GM18520 (cell line): ENCODE measurements at regions not wholly inside any gene's neighbourhood (a gene's known extent, or its start where the extent isn't known, plus 50 kb on each side); places are given as distances from the start of the nearest gene placed in this dataset.
"Not testable (repeated sequence)": the region's sequence is repeated elsewhere in the genome, so short reads cannot be mapped to it uniquely, and the experiment has no call there.

Source experiments
- ATAC-seq: cut with Tn5 transposase; IDR thresholded peaks from one replicate; pipeline ENCODE4 v1.9.1; 2021; ENCODE audit not compliant: unreplicated experiment

DNA sequence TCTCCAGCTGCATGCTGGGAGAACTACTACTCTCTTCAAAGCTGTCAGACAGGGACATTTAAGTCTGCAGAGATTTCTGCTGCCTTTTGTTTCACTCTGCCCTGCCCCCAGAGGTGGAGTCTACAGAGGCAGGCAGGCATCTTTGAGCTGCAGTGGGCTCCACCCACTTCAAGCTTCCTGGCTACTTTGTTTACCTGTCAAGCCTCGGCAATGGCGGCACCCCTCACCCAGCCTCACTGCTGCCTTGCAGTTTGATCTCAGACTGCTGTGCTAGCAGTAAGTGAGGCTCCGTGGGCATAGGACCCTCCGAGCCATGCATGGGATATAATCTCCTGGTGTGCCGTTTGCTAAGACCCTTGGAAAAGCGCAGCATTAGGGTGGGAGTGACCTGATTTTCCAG, 61.7 kb downstream of the DMRTA1 start:
- ATAC-seq, result not testable (repeated sequence)

DNA sequence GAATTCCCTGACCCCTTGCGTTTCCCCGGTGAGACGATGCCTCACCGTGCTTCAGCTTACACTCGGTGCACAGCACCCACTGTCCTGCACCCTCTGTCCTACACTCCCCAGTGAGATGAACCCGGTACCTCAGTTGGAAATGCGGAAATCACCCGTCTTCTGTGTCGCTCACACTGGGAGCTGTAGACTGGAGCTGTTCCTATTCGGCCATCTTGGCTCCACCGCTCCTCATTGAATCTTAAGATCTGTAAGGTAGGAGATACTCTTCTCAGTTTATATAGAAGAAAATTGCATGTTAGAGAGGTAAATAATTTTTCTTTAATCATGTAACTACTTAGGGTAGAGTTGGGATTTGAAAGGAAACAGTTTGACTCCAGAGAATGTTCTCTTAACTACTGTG, 62.2 kb downstream of the DMRTA1 start:
- no peak for ATAC-seq

DNA sequence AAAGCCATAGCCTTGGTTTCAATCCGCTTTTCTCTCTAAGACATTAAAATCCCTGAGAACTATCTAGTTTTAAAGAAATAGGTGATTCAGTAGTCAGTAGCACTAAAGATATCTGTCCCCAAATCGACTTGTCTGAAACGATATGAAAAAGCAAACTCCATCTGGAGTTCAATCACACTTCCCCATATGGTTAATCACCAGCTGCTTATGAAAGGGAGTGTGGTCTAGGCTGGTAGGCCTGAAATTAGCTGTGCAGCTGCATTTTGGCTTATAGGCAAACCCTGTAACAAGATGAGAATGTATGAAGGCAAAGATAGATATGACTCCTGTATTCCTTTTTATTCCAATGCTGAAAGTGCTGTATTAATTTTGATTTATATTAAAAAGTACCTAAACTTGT, 65.9 kb downstream of the DMRTA1 start:
- ATAC-seq, result no peak

GRCh38 chr9:22514871-22515270, 68.2 kb downstream of the DMRTA1 start:
- no peak for ATAC-seq

DNA sequence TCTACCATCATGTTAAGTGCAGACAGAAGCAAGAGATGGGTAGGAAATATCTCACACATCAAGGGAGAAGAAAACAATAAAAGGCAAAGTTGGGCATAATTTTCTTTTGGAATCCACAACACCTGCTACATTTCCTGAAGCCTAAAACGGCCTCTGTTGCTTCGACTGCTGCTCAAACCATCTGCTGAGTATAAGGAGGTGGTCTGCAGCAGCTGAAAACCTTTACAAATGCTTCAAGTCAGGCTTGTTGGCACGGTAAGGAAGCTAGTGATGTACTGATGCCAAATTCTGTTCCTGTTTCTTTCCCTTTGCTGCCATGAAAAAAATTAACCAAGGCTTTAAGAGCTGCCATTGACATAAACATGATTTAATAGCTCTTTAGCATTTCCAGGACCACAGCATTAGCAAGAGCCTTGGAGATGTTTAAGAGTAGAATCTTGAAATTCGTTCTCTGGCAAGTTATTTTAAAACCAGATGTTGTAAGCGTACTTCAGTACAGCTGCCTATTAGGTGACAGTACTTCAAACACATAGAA, 75.6 kb downstream of the DMRTA1 start:
- no peak for ATAC-seq

- no peak for ATAC-seq
Measured at GRCh38 chr9:22528485-22528884, 81.9 kb downstream of the DMRTA1 start.

- ATAC-seq, result no peak
Measured at GRCh38 chr9:22529426-22530199, 83.0 kb downstream of the DMRTA1 start.

- no peak for ATAC-seq
Measured at GRCh38 chr9:22535780-22536179, 89.2 kb downstream of the DMRTA1 start.

DNA sequence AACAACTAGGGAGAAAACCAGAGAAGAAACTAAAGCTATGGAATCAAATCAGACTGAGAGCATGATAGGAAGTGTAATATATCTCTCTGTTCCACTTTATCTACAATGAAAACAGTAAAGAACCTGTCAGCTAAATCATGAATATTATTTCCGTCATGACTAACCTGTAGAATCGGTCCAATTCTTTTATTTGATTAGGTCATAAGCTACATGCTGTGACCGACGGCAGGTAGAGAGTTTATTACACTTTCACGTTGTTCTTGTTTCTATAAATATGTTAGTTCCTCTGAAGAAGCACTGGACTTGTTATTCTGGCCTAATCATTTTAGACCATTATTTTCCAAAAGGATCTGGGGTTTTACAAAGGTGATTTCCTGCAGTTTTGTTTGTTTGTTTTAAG, 91.1 kb downstream of the DMRTA1 start:
- no peak for ATAC-seq

DNA sequence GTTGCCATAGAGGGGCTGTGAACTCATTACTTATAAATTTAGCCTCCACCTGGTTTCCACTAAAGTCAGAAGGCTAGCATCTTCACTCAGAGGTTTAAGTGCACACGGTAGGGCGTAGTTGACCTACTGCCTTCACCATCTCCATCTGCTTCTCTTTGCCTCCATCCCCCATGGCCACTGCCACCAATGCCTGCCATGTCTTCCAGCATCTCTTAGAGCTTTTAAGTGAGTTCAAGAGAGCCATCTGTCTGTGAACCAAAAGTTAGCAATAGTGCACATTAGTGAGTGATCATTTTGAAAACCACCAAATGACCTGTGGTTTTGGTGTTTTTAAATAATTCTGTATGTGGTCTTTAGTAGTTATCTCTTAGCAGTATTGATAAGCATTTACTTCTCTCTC, 102.0 kb downstream of the DMRTA1 start:
- ATAC-seq, result no peak

DNA sequence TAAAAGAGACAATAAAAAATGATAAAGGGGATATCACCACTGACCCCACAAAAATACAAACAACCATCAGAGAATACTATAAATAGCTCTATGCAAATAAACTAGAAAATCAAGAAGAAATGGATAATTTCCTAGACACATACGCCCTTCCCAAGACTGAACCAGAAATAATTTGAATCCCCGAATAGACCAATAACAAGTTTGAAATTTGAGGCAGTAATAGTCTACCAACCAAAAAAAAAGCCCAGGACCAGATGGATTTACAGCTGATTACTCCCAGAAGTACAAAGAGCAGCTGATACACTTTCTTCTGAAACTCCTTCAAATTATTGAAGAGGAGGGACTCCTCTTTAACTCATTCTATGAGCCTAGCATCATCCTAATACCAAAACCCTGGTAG, 128.1 kb downstream of the DMRTA1 start:
- no peak for ATAC-seq

GRCh38 chr9:22580788-22581187, 134.2 kb downstream of the DMRTA1 start:
- ATAC-seq, result no peak

- no peak for ATAC-seq
Measured at GRCh38 chr9:22582221-22582620, 135.6 kb downstream of the DMRTA1 start.

DNA sequence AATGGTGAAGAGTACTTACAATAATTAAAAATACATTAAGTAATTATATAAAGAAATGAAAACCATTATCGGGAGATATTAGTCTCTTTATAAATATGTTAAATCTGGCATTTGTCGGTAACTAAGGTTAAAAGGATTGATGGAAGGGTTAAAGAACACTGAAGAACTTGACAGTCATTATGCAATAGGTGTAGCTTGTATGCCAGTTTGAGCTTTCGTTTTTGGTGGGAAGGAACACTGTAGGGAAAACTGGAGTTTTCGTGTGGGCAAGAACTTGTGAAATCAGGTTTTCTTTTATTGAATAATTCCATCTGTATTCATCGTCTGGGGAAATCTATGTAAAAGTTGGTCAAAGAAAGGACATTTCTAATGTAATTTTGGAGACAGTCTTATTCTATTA, 142.3 kb downstream of the DMRTA1 start:
- no peak for ATAC-seq

DNA sequence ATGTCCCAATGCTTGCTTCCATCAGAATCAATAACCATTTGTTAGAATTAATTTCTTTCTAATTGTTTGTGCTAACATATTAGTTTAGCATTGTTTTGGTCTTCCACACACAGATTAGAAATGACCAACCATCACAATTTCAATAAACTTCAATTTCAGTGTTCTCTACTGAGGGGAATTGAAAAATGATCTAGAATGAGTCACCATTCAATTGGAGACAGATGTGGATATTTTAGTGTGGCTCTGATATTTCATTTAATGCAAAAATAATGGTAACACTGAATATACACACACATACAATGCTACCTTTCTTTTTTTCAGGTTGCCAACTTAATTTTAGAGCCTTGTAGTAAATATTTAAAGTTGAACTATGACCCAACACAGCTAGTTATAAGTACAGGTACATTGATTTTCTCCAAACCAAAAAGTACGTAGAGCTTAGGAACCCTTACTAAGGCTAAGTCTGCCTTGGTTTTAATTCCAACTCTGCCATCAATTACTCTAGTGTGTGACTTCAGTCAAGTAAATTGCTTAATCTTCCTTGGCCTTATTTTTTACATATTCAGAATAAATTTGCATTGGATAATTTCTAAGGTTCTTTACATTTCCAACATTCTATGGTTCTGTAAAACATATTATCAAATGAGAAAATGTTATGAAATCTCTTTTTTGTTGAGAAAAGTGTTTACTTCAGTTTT, 143.9 kb downstream of the DMRTA1 start:
- ATAC-seq, result no peak

DNA sequence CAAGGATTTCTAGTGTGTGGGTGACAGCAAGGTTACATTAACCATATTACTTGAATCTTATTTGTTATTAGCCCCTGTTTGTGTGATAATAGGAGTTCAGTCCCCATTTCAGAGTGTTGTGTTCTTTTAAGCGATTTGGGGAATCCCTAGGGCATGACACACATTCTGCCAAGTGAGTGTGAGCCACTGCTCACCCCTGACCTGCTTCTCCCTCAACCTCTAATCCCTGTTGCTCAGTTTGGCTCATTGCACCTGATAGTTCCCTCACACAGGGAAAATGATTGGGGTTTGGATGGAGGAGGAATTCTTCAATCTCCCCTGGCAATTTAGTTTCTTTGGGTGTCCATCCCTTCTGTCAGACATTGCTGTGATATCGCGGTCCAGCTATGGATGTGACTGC, 149.2 kb downstream of the DMRTA1 start:
- ATAC-seq, result no peak

- ATAC-seq, result no peak
Measured at GRCh38 chr9:22617156-22617555, 170.5 kb downstream of the DMRTA1 start.

DNA sequence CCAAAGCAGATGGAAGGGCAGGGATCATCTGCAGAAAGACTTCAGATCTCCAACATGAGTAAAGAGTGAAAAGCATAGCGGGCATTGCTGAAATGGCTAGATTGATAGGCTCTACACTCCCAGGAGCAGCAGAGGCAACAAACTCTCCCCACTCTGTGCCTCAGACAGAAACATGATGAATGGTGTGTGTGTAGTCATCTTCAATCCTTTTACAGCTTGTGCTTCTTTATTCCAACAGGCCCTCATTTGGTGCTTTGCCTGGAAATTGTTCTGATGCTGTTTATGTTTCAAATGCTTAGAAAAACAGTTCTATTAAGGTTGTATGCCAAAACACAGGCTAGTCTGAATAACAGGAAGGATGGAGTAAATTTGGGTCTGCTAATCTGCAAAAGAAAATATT, 176.2 kb downstream of the DMRTA1 start:
- ATAC-seq, result no peak

GRCh38 chr9:22623236-22623635, 176.6 kb downstream of the DMRTA1 start:
- no peak for ATAC-seq

GRCh38 chr9:22625540-22625939, 178.9 kb downstream of the DMRTA1 start:
- ATAC-seq, result no peak

DNA sequence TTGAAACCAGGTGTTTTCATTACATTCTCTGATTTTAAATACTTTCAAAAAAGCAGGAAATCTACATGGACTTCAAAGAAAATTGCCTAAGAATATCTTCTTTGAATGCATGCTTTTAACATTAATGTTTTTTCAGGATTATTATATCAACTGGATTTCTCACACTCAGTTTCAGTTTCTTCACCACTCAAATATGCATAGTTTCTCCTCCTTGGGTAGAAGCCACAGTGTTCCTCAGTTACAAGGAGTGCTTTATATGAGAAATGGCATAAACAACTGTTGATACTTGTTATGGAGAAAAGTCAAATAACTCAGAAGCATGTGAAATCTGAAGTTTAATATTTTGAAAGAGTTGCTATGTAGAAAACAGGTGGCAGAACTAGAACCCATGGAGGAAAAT, 196.9 kb downstream of the DMRTA1 start:
- no peak for ATAC-seq

GRCh38 chr9:22645893-22646292, 199.3 kb downstream of the DMRTA1 start:
- ATAC-seq, result no peak
